ENCODE measurements at regions not wholly inside any gene's neighbourhood (a gene's known extent, or its start where the extent isn't known, plus 50 kb on each side); places are given as distances from the start of the nearest gene placed in this dataset.

DNA sequence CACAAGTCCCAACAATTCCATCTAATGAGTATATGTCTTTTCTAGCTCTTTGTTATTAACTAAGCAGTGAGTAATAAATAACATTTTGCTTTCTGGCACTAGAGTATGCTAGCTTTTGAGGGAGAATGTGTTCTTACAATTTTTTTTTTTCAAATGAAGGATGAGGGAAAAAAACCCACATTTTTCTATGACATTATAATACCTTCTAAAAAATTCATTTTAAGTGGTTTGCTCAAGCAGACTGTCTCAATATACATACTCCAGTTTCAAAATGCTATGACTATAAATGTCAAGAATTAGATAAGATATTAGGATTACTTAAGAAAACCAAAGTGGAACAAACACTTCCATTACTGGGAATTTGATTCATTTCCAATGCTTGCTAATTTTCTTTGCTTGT is 394.6 kb downstream of the C12orf75 start:
- TF ChIP-seq, protein P1, sequence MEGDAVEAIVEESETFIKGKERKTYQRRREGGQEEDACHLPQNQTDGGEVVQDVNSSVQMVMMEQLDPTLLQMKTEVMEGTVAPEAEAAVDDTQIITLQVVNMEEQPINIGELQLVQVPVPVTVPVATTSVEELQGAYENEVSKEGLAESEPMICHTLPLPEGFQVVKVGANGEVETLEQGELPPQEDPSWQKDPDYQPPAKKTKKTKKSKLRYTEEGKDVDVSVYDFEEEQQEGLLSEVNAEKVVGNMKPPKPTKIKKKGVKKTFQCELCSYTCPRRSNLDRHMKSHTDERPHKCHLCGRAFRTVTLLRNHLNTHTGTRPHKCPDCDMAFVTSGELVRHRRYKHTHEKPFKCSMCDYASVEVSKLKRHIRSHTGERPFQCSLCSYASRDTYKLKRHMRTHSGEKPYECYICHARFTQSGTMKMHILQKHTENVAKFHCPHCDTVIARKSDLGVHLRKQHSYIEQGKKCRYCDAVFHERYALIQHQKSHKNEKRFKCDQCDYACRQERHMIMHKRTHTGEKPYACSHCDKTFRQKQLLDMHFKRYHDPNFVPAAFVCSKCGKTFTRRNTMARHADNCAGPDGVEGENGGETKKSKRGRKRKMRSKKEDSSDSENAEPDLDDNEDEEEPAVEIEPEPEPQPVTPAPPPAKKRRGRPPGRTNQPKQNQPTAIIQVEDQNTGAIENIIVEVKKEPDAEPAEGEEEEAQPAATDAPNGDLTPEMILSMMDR (IDR thresholded peaks at IDR 0.05 in 2 of 3, conservative IDR thresholded peaks at IDR 0.05 in 1 of 3; ENCODE audit: borderline replicate concordance in 1 of 3, insufficient read depth in 1 of 3, low read depth in 2 of 3, low read length in 2 of 3): no peak
- TF ChIP-seq EZH2 (IDR thresholded peaks at IDR 0.05) (no peak), SIN3A (IDR thresholded peaks at IDR 0.05; ENCODE audit: low read depth) (no peak), ZNF274 (IDR thresholded peaks at IDR 0.05; ENCODE audit: low read depth, low read length) (no peak), EZH2phosphoT487 (IDR thresholded peaks at IDR 0.05; ENCODE audit: borderline replicate concordance) (no peak), POLR2A (IDR thresholded peaks at IDR 0.05; ENCODE audit: borderline replicate concordance, extremely low read depth, insufficient read depth, insufficient read length) (no peak), TCF7L2 (IDR thresholded peaks at IDR 0.05; ENCODE audit: borderline replicate concordance, extremely low read depth, insufficient read depth, insufficient read length) (no peak), JUND (IDR thresholded peaks at IDR 0.05) (no peak), RAD21 (IDR thresholded peaks at IDR 0.05; ENCODE audit: low read depth) (no peak), YY1 (IDR thresholded peaks at IDR 0.05; ENCODE audit: extremely low read depth, insufficient replicate concordance, low read depth, low read length) (no peak)
- TF ChIP-seq, protein P2, sequence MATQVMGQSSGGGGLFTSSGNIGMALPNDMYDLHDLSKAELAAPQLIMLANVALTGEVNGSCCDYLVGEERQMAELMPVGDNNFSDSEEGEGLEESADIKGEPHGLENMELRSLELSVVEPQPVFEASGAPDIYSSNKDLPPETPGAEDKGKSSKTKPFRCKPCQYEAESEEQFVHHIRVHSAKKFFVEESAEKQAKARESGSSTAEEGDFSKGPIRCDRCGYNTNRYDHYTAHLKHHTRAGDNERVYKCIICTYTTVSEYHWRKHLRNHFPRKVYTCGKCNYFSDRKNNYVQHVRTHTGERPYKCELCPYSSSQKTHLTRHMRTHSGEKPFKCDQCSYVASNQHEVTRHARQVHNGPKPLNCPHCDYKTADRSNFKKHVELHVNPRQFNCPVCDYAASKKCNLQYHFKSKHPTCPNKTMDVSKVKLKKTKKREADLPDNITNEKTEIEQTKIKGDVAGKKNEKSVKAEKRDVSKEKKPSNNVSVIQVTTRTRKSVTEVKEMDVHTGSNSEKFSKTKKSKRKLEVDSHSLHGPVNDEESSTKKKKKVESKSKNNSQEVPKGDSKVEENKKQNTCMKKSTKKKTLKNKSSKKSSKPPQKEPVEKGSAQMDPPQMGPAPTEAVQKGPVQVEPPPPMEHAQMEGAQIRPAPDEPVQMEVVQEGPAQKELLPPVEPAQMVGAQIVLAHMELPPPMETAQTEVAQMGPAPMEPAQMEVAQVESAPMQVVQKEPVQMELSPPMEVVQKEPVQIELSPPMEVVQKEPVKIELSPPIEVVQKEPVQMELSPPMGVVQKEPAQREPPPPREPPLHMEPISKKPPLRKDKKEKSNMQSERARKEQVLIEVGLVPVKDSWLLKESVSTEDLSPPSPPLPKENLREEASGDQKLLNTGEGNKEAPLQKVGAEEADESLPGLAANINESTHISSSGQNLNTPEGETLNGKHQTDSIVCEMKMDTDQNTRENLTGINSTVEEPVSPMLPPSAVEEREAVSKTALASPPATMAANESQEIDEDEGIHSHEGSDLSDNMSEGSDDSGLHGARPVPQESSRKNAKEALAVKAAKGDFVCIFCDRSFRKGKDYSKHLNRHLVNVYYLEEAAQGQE (IDR thresholded peaks at IDR 0.05; ENCODE audit: low read depth): no peak
